Hematopoietic multipotent progenitor cell treated with erythropoietin and hydrocortisone succinate and interleukin-3 and kit ligand, for 8 days (in vitro differentiated cells): ENCODE measurements at regions not wholly inside any gene's neighbourhood (a gene's known extent, or its start where the extent isn't known, plus 50 kb on each side); places are given as distances from the start of the nearest gene placed in this dataset.

Experiments
- DNase-seq: peaks from one replicate; pipeline ENCODE4 v3.0.0-alpha.2; 2015

DNA sequence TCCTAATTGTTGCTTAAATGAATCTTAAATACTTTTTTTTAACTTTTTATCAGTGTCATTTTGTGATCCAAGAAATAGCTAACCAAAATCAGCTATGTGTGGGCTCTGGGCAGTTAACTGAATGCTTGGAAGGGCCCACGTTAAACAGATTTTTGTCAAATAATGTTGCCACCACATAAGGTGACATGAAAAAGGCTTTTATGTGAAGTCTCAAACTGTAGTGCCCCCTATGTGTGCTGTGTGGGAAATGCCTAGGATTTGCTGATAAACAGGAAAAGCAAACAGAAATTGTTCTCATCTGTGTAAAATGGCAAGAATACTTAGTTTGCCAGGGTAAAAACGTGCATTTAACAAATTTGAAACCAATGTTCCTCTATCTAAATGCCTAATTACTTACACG is 242.2 kb downstream of the ZNF516 start:
- peak; percentile 18 for DNase-seq

DNA sequence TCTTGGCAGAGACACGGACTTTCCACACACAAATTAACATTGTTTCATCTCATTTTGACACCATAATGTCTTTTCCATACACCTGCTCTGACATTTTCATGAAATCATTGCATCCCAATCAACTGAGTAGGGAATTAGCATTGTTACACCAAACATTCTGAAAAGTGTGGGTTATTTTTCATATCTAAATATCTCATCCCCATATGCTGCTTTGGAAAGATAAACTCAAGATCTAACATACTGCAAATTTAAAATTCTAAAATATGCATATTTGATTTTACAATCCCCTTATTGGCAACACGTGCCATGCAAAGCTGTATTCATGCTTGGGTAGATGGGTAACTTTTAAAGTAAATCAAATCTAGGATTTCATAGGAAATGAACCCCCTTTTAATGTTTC is 242.9 kb downstream of the ZNF516 start:
- no peak for DNase-seq

DNA sequence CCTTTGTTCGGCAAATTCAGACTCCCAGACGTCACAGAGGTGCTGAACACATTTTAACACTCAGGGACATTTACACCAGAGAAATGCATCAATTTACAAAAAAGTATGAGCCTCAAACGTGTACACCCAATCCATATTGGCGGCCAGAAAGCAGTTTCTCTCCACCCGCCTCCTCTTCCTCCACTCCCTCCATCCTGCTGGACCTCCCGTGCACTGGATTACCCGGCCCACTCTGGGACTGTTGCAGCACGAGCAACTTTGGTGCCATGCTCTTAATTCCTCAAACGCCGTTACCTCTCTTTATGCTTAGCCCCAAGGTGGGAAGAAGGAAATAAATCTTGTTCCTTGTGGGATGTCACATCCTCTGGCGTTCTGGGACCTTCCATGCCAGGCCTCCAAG is 243.4 kb downstream of the ZNF516 start:
- DNase-seq = no peak

DNA sequence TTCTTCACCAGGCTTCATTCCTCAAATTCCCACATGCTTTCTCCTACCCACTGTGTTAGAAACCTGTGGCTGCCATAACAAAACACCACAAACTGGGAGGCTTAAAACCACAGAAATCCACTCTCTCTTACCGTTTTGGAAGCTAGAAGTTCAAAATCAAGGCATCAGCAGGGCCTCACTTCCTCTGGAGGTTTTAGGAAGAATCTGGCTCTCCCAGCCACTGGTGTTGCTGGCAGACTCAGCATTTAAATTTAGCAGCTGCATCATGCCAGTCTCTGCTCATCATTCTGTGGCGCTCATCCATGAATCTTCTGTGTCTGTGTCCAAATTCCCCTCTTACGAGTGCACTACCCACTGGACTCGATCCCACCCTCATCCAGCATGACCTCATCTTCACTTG is 248.5 kb downstream of the ZNF516 start:
- no peak for DNase-seq

DNA sequence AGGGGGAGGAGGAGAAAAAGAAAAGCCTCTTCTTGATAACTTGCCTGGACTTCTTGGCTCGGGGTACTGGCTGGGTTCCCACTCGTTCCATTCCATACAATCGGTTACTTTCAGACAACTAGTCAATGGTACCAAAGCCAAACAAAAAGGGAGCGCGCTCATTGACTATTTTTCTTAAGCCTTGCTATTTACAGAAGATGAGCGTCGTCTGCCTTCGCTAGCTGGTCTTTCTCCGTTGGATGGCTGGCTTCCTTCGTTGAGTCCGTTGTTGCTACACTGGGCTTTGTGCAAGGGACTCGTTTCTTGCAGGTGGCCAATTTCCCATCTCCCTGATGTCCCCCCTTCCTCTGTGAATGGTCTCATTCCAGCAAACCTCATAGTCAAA is 260.4 kb downstream of the ZNF516 start:
- no peak for DNase-seq

DNA sequence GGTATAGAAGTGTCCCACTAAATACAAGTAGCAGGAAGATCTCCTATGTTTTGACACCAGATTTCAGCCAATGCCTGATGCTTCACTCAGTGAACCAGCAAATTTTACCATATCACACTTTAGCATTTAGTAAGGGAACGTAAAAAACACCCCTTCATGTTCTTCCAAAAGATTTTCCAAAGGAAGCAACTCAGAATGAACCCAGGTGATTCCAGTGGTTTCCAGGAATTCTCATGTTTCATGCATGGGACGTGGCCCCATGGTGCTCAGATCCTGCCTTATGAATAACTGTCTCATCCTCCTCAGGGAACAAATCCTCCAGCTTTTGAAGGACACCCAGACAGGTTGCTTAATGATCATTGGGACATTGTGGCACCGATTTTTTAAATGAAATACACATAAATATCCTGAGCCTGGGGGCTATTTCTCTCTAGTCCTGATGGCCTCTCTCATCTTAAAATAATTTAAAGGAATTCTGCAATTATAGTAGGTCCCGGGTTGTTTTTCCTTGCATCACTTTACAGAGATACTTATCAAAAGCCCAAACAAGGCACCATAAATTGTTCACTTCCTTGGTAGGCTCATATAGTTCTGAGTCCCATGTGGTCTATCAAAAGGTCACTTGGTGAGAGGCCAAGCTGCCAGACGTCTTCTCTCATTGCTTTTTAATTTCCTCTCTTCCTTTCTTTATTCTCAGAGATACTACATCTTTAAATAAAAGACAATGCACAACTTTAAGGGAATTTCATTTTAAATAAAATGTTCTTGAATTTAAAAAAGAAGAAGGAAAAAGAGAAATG is 261.0 kb downstream of the ZNF516 start:
- DNase-seq = no peak

DNA sequence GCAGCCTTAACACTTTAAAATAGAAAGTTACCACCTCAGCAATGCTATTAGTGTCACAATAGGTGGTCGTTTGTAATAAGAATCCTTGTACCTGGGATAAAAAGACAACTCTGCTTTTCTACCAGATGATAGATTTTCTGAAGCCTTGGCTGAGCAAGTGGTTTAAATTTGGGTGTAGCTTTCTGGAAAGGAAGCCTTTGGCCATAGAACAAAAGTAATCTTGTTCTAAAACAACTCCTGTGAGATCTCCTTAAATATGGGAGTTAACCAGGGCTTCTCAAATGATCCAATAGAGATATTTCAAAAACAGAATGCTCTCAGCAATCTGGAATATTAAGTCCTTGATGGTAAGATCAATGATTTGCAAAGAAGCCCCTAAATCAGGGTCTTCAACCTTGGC is 261.6 kb downstream of the ZNF516 start:
- no peak for DNase-seq

DNA sequence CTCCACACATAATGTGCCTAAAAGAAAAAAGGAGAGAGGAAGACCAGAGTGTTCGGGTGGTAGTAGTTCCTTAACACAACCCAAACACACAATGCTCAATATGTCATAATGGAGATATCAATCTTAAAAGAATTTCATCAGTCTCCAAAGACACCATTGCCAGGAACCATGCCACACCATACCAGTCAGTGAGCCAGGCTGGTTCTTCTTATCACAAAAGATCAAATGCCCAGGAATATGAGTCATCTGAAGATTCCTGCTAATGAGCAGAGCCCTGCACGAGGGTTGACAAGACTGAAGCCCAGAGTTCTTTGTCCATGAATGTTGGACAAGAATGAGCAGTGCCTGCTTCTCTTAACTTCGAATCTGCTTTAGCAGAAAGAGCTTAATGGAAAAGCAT is 262.3 kb downstream of the ZNF516 start:
- DNase-seq = no peak

DNA sequence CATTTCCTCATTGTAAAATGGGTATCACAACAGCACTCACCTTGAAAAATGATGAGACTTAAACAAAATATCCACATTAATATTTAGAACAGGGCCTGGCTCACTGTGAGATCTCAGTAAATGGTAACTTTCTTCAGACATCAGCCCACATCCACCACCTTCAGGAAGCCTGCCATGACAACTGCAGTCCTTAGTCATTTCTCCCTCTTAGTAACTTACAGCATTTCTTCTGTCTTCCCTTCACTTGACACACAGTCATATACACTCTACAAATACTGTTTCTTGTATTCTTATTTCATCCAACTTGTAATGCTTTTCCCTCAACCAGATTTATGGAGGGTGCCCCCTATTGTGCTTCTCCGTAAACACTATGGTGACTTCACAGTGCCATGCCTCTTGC is 263.0 kb downstream of the ZNF516 start:
- DNase-seq = no peak

DNA sequence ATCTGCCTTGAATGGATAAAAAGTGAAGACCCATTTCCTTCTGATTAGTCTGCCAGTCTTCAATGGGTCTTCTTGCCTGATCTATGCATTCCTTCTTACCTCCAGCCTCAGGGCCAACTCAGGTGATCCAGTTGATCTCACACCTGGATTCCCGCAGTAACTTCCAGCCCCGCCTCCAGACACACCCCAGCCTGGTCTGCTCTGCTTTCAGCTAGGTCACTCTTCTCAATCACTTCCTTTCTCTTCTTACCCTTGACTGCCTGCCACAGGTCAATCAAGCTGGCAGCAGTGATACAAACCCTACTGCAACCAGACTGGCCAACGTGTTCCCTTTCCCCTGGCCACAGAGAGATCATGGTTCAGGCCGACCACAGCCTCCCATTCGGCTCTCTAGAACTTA is 263.6 kb downstream of the ZNF516 start:
- DNase-seq = no peak

DNA sequence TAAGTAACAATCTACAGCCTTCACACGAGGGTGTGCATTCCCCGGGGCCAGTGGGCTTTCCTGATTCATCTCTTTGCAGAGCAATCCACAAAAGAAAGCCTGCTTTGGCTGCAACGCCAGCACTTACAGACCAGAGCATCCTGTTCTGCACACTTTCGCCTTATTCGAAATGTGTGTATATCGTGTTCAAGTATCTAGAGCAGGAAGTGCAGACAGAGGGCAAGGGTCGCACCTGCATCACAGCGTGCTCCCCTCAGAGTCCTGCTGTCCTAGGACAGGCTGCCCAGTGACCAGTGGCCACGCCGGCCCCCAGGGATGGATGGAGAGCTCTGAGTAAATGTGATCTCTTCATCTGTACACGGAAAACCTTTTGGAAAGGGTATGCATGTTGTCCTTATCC is 264.3 kb downstream of the ZNF516 start:
- no peak for DNase-seq

DNA sequence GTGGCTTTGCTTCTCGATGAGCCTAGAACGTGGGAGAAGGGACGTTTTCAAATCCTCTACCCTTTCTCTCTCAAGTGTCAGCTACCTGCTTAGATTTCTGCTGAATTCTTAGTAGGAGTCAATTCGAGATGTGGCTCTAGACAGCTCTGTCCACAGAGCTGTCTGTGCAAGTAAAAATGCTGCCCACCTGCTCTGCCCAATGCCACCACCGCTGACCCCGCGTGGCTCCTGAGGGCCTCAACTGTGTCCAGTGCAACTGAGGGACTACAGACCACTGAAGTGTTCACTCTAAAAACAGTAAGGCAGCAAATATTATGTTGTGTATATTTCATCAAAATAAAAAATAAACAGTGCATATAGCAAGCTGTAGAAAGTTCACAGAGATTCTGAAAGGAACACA is 266.3 kb downstream of the ZNF516 start:
- no peak for DNase-seq

DNA sequence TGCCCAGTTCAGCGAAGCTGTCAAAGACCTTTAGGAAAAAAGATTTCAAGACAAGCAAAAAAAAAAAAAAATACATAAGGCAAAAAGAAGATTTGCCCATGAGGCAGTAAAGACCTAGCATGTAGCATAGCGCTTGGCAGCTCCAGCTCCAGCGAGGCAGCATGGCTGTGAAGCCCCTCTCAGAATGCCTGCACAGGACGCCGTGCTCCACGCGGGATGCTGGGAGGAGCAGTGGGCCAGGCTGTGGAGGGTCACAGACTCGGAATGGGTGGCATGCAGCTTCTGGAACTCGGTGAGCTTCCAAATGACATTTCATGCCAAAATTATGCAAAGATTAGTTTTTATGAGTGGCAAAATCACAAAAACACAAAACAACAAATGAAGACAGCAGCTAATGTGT is 267.3 kb downstream of the ZNF516 start:
- no peak for DNase-seq

DNA sequence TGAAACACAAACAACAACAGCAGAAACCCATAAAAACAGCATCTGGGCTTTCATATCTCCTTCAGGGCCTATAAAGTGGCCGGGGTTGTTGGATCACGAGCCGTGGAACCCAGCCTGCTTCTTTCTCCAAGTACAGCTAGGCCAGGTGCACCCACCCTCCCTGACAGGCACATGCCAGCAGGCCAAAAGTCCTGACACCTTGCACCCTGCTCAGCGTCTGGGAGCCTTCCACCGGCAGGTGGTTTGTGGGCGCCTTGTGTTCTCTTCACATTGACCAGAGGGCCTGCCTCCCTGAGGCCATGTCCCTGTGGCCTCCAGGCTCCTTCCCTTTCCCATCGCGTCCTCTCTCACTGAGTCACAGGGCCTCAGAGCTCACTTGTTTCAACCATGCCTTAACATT is 271.6 kb downstream of the ZNF516 start:
- no peak for DNase-seq

DNA sequence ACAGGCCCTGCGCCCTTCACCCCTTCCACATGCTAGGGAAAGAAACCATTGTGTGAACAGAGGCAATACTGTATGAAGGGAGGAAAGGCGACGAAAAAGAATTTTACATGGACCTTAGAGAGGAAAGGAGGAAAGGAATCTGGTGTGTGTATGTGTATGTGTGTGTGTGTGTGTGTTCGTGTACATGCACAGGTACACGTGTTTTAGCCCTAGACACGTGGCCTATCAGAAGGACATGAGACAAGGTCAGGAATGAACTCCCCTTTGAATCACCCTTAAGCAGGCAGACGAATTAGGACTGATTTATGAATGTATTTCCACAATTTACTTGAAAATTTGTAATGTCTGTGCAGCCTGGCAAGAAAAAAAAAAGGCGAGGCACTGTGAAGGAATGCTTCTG is 276.0 kb downstream of the ZNF516 start:
- DNase-seq = no peak

DNA sequence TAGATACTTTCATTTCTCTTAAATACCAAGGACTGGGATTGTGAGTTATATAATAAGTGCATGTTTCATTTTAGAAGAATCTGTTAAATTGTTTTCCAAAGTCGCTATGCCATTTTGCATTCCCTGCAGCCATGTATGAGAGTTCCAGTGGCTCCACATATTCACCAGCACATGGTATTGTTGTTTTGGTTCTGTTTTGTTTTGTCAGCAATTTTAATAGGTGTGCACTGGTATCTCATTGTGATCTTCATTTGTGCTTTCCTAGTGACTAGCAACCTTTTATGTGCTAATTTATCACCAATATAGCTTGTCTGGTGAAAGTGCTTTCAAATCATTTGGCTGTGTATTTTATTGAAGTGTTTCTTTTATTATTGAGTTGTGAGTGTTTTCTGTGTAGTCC is 278.9 kb downstream of the ZNF516 start:
- DNase-seq = no peak

DNA sequence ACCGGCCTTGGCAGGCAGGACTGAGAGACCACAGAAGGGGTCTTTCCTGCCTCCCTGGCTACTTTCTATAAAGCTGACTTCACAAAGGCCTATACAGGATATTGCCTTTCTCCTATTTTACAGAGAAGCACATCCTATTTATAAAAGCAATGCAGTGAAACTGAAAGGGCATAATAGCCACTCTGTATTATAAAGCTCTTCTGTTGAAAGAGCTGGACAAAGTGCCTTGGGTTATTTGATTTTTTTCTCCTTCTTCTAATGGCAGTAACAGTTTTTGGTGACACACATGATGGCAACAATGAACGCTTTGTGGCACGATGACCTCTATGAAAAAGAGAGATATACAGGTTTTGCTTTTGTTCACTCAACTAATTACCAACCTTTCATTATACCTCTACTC is 281.1 kb downstream of the ZNF516 start:
- DNase-seq = no peak

DNA sequence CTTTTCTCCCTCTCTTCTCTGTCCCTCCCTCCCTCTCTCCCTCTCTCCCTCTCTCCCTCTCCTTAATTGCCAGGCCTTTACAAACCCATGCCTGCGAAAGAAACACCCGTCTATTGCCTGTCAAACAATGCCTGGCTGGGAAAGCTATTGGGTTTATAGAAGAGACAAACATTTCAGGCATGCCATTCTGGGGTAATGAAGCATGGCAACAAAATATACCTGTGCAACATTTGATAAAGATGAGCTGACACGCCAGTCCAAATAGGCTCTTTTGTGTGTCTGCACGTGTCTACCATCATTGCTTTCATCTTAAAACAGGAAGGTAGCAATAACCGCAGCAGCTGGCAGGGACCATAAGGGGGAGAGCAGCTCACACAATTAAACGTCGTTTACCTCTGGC is 282.1 kb downstream of the ZNF516 start:
- no peak for DNase-seq

DNA sequence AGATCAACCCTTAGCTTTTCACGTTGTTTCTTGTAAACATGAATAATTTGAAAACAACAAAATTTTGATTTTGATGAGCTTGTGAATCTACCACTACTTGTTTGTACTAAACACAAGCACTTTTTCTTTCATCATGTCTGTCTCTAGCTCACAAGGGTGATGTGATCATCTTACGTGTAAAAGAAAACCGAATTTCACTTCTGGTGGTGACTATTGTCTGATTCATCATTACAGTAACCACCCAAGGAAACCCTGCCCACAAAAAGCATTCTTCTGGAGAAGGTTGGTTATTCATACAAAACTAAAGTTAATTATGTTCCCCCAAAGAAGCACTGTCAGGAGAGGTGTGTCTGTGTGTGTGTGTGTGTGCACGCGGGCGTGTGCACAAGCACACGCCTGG is 285.4 kb downstream of the ZNF516 start:
- DNase-seq = no peak

DNA sequence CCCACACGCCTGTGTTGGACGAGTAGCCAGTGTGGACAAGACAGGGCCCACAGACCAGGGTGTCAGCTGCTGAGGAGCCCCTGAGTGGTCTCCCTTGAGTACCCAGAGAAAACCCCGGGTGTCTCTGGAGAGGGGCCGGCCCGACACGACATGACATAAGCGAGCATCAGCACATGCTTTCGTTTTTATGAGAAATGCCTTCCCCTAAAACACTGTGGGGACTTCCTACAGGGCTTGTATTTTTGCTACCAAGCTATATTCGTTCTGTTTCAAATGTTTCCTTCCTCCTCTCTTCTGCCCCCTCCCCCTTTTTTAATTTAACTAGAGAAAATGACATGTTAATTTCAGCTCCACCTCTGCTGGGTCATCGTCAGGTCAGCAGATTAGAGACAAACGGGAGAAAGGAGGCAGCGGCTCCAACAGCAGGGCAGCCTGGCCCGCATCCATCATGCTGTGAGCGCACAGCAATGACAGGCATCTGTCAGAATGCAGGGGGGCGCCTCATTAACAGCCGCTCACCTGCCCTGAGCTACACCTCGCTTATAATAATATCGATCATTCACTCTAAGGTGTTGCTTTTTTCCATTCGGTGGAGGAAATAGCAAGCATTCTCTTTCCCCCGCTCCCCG is 286.2 kb downstream of the ZNF516 start:
- DNase-seq = no peak

DNA sequence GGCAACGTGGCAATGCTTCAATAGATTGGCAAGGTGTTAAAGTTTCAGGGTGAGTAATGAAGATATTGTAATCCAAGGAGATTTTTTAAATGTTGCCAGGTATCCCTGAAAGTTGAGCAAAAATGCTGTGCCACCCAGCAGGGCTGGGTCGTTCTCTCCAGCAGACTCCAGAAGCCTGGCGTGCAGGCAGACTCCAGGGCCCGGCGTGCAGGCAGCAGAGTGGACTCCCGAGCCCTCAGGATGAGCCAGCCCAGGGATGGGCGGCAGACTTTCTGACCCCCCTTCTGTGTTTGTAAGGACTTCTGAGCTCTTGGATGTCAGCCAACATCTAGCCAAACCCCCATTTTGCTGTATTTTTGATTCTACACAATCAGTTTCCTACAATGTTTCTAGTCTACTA is 289.1 kb downstream of the ZNF516 start:
- DNase-seq = no peak

DNA sequence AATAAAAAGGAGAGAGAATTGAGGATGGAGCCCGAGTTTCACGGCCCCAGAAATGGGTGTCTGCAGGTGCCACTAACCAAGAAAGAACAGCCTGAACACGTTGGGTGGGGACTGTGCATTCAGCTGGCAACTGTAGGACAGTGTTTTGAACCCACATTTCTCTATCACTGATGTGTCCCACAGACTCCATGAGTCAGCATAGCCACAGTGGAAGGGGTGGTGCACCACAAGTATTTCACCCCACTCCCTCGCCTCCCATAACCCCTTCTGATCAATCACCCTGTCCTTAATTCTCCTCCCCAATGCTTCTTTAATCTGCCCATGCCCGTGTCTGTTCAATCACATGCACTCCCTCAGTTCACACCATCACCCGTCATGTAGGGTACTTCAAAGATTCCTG is 291.5 kb downstream of the ZNF516 start:
- no peak for DNase-seq

DNA sequence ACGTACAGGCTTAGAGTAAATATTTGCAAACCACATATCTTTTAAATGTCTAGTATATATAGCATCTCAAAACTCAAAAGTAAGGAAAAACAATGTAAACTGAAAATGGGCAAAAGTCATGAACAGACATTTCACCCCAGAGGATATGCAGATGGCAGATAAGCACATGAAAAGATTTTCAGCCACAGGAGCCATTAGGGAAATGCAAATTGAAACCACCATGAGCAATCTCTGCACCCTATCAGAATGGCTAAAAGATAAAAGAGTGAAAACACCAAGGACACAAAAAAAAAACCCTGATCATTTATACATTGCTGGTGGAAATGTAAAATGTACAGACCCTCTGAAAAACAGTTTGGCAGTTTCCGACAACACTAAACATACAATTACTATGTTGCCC is 292.7 kb downstream of the ZNF516 start:
- DNase-seq = no peak

DNA sequence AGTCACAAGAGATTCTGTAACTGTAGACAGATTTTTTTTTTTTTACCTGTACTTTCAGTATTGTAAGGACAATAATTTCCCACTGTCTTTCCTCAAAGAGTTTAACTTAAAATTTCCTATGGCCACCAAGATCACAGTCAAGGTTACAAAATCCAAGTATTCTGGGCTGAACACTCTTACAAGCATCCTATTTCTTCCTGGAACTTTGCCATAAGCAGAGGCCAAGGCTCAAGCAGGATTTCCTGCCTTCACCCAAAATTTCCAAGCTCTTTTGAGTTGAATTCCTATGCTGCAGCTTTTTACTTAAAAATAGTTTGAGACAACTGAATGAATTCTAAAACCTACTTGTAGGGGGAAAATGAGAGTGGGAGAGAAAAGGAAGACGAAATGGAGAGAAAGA is 299.4 kb downstream of the ZNF516 start:
- DNase-seq = no peak

DNA sequence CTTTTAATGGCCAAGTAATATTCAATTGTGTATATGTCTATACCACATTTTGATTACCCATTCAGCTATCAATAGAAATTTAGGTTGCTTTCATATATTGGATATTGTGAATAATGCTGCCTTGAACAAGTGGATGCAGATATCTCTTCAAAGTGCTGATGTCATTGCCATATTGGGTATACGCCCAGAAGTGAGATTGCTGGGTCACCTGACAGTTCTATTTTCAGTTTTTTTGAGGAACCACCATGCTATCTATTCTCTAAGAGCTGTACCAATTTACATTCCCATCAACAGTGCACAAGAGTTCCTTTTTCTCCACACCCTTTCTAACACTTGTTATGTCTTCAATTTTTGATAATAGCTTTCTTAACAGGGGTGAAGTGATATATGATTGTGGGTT is 306.9 kb downstream of the ZNF516 start:
- DNase-seq = no peak
